HepG2 (cell line): ENCODE measurements at regions not wholly inside any gene's neighbourhood (a gene's known extent, or its start where the extent isn't known, plus 50 kb on each side); places are given as distances from the start of the nearest gene placed in this dataset.

Experiments
- ATAC-seq: fragments of 200-7000 bp; cut with Tn5 transposase; 3 replicates; pipeline ENCODE4 v1.9.1; 2020; ENCODE audit warnings: mild to moderate bottlenecking, moderate library complexity
- BruUV-seq: library from RNA; stranded (reverse); fragments of 400-500 nt; replicated peaks from 2 replicates; lab custom pipeline; 2021; lab: Mats Ljungman, UMichigan
- CTCF ChIA-PET: fragments of 300-600 bp; formaldehyde crosslinking; extraction: SDS; loops from one replicate; lab custom pipeline; 2021; ENCODE audit warnings: low total read pairs, inconsistent platforms, low intra/inter-chr PET ratio; lab: Yijun Ruan, JAX
- POLR2A ChIA-PET: fragments of 350-600 bp; sonication (Branson Sonifier 250); formaldehyde crosslinking; loops from one replicate; lab custom pipeline; 2020; ENCODE audit warnings: antibody characterized with exemption, inconsistent platforms; lab: Yijun Ruan, JAX
- DNase-seq: peaks from one replicate; pipeline ENCODE4 v3.0.0-alpha.2; 2015; ENCODE audit warnings: low spot score
- FAIRE-seq: peaks from 3 replicates; lab custom pipeline; 2011; peaks lifted over from hg19 to GRCh38; lab: Jason Lieb, UNC
- H2AFZ ChIP-seq: one replicate; pipeline ENCODE4 v1.6.1; 2011; ENCODE audit warnings: low read length, inconsistent platforms
- H3K27ac ChIP-seq: fragments of 300-600 bp; 3 replicates; pipeline ENCODE4 v1.8.0; 2011; ENCODE audit warnings: mixed run types, mild to moderate bottlenecking, mixed read lengths, low read length, inconsistent platforms; ENCODE audit not compliant: insufficient read depth; ENCODE audit errors: extremely low read length
- H3K27me3 ChIP-seq, 2 experiments: fragments of 200-600 bp in 1 of 2; 2 replicates in 1 of 2; 3 replicates in 1 of 2; pipeline versions ENCODE4 v1.6.0 to v1.8.0; 2011; ENCODE audit warnings: low read length in 2 of 2, mild to moderate bottlenecking in 2 of 2, moderate library complexity in 2 of 2, inconsistent platforms in 1 of 2; ENCODE audit not compliant: insufficient read depth in 2 of 2, control insufficient read depth in 1 of 2
- H3K36me3 ChIP-seq, 2 experiments: fragments of 200-600 bp in 1 of 2; replicated peaks in 1 of 2; 2 replicates in 1 of 2; 3 replicates in 1 of 2; pipeline versions ENCODE4 v1.5.1 to v1.8.0; 2011; ENCODE audit warnings: low read length in 2 of 2, inconsistent platforms in 1 of 2; ENCODE audit not compliant: insufficient read depth in 2 of 2, control insufficient read depth in 1 of 2
- H3K4me1 ChIP-seq: 2 replicates; pipeline ENCODE4 v1.5.1; 2012; ENCODE audit warnings: low read length, inconsistent platforms; ENCODE audit not compliant: insufficient read depth
- H3K4me2 ChIP-seq: 2 replicates; pipeline ENCODE4 v1.6.0; 2011; ENCODE audit warnings: low read depth, low read length, inconsistent platforms
- H3K4me3 ChIP-seq, 3 experiments: fragments of 200-600 bp in 1 of 3; sonication (generic), shearing (Covaris generic) in 1 of 3; replicated peaks in 1 of 3; 2 replicates each; pipeline ENCODE4 v1.5.1; 2011 to 2016; ENCODE audit warnings: low read length in 3 of 3, inconsistent platforms in 2 of 3, low read depth in 2 of 3, mild to moderate bottlenecking in 2 of 3, control low read depth in 1 of 3, mixed read lengths in 1 of 3; ENCODE audit not compliant: insufficient read depth in 1 of 3
- H3K79me2 ChIP-seq: one replicate; pipeline ENCODE4 v1.6.1; 2011; ENCODE audit warnings: low read length, inconsistent platforms; ENCODE audit not compliant: insufficient read depth
- H3K9ac ChIP-seq: 2 replicates; pipeline ENCODE4 v1.6.0; 2011; ENCODE audit warnings: mild to moderate bottlenecking, low read depth, low read length, inconsistent platforms; ENCODE audit not compliant: insufficient read depth
- H3K9me3 ChIP-seq: 2 replicates; pipeline ENCODE4 v1.5.1; 2012; ENCODE audit warnings: mild to moderate bottlenecking, low read length
- H4K20me1 ChIP-seq: 2 replicates; pipeline ENCODE4 v1.6.0; 2011; ENCODE audit warnings: inconsistent platforms, mild to moderate bottlenecking, low read length, moderate library complexity; ENCODE audit not compliant: insufficient read depth
- DNMT3B ChIP-seq: conservative IDR thresholded peaks from 2 replicates; pipeline ENCODE4 v1.6.1; 2016; ENCODE audit warnings: missing biosample characterization, control low read depth
- MXI1 ChIP-seq: IDR thresholded peaks from 3 replicates; pipeline ENCODE4 v1.6.1; 2012; ENCODE audit warnings: low read depth, low read length, inconsistent platforms, borderline replicate concordance
- ZBTB26 ChIP-seq: IDR thresholded peaks from 2 replicates; pipeline ENCODE4 v1.6.1; 2016; ENCODE audit warnings: missing compliant biosample characterization, missing genetic modification reagents, borderline replicate concordance
- ZNF407 ChIP-seq: sonication (generic); formaldehyde crosslinking; IDR thresholded peaks from one replicate; pipeline ENCODE4 v1.5.1; 2020; ENCODE audit warnings: mild to moderate bottlenecking, missing genetic modification reagents; ENCODE audit errors: not compliant biosample characterization
- ZSCAN20 ChIP-seq: sonication (generic); formaldehyde crosslinking; IDR thresholded peaks from 2 replicates; pipeline ENCODE4 v1.4.0; 2020; ENCODE audit warnings: missing genetic modification reagents, mild to moderate bottlenecking, borderline replicate concordance
- WGBS: methylation state at CpG from one replicate; pipeline ENCODE4 v1.1.6; 2017; ENCODE audit warnings: low lambda C conversion rate; 5-methylcytosine and 5-hydroxymethylcytosine counted together
- in situ Hi-C: cut with HindIII; loops from 2 replicates; pipeline ENCODE4 v1.10.0; 2017; ENCODE audit warnings: low pct_unique_long_range_greater_than_20kb; ENCODE audit not compliant: extremely low pct_ligation_motif_present
- intact Hi-C: fragments of 100-400 bp; cut with micrococcal nuclease; formaldehyde crosslinking; loops from one replicate; pipeline ENCODE4 v1.10.0; 2022; ENCODE audit not compliant: unreplicated experiment

GRCh38 chr18:22848615-22849014 lies 84.5 kb upstream of the RBBP8 start:
- no peaks in the 10 kb centered on the region for H3K36me3 ChIP-seq
- WGBS, result 29% methylated on average over 1 of the region's 1 CpG
- in situ Hi-C loops (no loop called here), intact Hi-C loops (no loop called here)
- H3K4me2 ChIP-seq, result no peak overlapping the region
- TF ChIP-seq ZBTB26 (CRISPR knock-in tag) (no peak), DNMT3B (CRISPR knock-in tag) (no peak)
- H3K79me2 ChIP-seq, result no peaks in the 10 kb centered on the region
- ChIA-PET POLR2A (no interaction called here), CTCF (no interaction called here)
- ATAC-seq, result no peak
- no peak overlapping the region for H3K9ac ChIP-seq
- H4K20me1 ChIP-seq, result no peaks in the 10 kb centered on the region
- H3K27me3 ChIP-seq, result no peaks in the 10 kb centered on the region
- no peaks in the 10 kb centered on the region for H3K4me1 ChIP-seq
- no peak overlapping the region for H3K4me3 ChIP-seq
- no TSS peak for BruUV-seq
- no peak overlapping the region for H2AFZ ChIP-seq
- H3K27ac ChIP-seq, result no peak overlapping the region
- no peak for DNase-seq
- no peak for FAIRE-seq
- no peaks in the 10 kb centered on the region for H3K9me3 ChIP-seq

- Histone ChIP-seq H3K36me3 (no peaks in the 10 kb centered on the region), H3K4me3 (no peak overlapping the region), H3K9me3 (no peaks in the 10 kb centered on the region), H3K27me3 (no peaks in the 10 kb centered on the region; a peak in 1 of 5 replicates), H2AFZ (no peak overlapping the region), H3K9ac (no peak overlapping the region), H3K79me2 (no peaks in the 10 kb centered on the region), H3K4me2 (no peak overlapping the region), H3K4me1 (no peaks in the 10 kb centered on the region), H3K27ac (no peak overlapping the region), H4K20me1 (no peaks in the 10 kb centered on the region)
- ChIA-PET POLR2A (no interaction called here), CTCF (no interaction called here)
- BruUV-seq, result no TSS peak
- no peak for DNase-seq
- WGBS, result 50% methylated on average over 2 of the region's 2 CpGs
- intact Hi-C loops (no loop called here), in situ Hi-C loops (no loop called here)
- no peak for ATAC-seq
- FAIRE-seq, result no peak
- no peak for TF ChIP-seq ZSCAN20 (CRISPR knock-in tag)
- TF ChIP-seq ZNF407, result no peak
- no peak for TF ChIP-seq MXI1
Observed at GRCh38 chr18:22856870-22857269, 76.3 kb upstream of the RBBP8 start.
